OCI-LY7 (cell line): ENCODE measurements at regions not wholly inside any gene's neighbourhood (a gene's known extent, or its start where the extent isn't known, plus 50 kb on each side); places are given as distances from the start of the nearest gene placed in this dataset.

Experiments
- EZH2phosphoT487 ChIP-seq: fragments of 200-600 bp; sonication (generic); IDR thresholded peaks from 2 replicates; pipeline ENCODE4 v1.6.1; 2018; ENCODE audit warnings: low read depth, borderline replicate concordance, mild to moderate bottlenecking, mixed run types, antibody characterized with exemption, low read length, moderate library complexity, mixed read lengths
- TF ChIP-seq, protein P1 (sequence below): fragments of 200-600 bp; sonication (generic); conservative IDR thresholded peaks from 2 replicates; pipeline ENCODE4 v1.5.1; 2014; ENCODE audit warnings: mild to moderate bottlenecking, antibody characterized with exemption, low read length, moderate library complexity, mixed read lengths

DNA sequence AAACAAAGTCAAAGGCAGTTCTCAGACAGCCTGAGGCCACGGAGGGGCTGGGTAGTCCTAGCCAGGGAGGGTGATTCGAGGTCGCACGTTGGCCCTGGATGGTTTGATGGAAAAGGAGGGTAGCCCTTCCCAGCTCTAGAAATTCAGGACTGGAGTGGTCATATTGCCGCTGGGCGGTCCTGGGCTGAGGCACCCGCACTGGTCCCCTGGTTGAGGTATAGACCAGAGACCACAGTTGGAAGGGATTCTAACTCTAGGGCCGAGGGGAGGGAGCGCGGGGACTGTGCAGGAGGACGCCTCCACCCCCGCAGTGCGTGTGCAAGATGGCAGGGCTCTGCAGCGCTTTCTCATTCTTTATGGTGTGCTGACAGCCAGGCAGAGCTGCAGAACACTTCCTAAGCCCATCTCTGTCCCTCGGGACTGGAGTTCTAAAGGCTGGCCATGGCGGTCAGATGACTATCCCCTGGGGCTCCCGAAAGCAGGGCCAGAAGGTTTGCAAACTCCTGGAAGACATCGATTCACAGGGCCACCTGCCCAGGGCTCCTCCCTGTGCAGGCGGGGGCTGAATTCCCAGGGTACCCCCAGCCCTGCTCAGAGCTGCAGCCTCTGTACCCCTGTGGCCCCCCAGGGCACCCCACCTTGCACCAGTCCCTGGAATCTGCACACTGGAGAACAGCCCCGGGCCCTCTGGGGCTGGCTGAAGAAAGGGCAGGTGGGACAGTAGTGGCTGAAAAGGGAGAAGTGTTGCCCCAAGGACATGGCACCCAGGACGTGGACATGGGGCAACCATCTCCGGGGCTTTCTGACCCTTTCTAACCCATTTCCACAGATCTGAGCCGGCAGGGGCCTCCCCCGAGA is 51.0 kb upstream of the ELN start:
- no peak for TF ChIP-seq EZH2phosphoT487
- TF ChIP-seq, protein P1, sequence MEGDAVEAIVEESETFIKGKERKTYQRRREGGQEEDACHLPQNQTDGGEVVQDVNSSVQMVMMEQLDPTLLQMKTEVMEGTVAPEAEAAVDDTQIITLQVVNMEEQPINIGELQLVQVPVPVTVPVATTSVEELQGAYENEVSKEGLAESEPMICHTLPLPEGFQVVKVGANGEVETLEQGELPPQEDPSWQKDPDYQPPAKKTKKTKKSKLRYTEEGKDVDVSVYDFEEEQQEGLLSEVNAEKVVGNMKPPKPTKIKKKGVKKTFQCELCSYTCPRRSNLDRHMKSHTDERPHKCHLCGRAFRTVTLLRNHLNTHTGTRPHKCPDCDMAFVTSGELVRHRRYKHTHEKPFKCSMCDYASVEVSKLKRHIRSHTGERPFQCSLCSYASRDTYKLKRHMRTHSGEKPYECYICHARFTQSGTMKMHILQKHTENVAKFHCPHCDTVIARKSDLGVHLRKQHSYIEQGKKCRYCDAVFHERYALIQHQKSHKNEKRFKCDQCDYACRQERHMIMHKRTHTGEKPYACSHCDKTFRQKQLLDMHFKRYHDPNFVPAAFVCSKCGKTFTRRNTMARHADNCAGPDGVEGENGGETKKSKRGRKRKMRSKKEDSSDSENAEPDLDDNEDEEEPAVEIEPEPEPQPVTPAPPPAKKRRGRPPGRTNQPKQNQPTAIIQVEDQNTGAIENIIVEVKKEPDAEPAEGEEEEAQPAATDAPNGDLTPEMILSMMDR, result no peak
